Prostate gland (tissue), 2 donors: ENCODE measurements at regions not wholly inside any gene's neighbourhood (a gene's known extent, or its start where the extent isn't known, plus 50 kb on each side); places are given as distances from the start of the nearest gene placed in this dataset.

Source experiments
- DNase-seq: peaks from one replicate; pipeline ENCODE4 v3.0.0-alpha.2; 2019; ENCODE audit warnings: low spot score
- H3K27ac ChIP-seq, 2 donors: fragments of 200-600 bp; sonication (generic); 2 replicates each; pipeline ENCODE4 v1.5.1; 2017 to 2019
- H3K27me3 ChIP-seq: fragments of 200-600 bp; sonication (generic); replicated peaks from 2 replicates; pipeline ENCODE4 v1.5.1; 2019; ENCODE audit not compliant: insufficient read depth
- H3K36me3 ChIP-seq, 2 donors: fragments of 200-600 bp; sonication (generic); 1 replicate in 1 of 2; 2 replicates in 1 of 2; pipeline versions ENCODE4 v1.5.1 to v1.8.1; 2017 to 2019
- H3K4me1 ChIP-seq: fragments of 200-600 bp; sonication (generic); replicated peaks from 2 replicates; pipeline ENCODE4 v1.5.1; 2019
- H3K4me3 ChIP-seq, 2 donors: fragments of 200-600 bp; sonication (generic); 2 replicates each; pipeline ENCODE4 v1.5.1; 2017 to 2019
- H3K9me3 ChIP-seq: fragments of 200-600 bp; sonication (generic); 2 replicates; pipeline ENCODE4 v1.5.1; 2017
- CTCF ChIP-seq, 4 experiments: fragments of 200-600 bp in 2 of 4; fragments of 450-650 bp in 2 of 4; sonication (generic) in 2 of 4; IDR thresholded peaks; 1 replicate in 3 of 4; 2 replicates in 1 of 4; pipeline ENCODE4 v1.5.1; 2016 to 2019; ENCODE audit warnings: antibody characterized with exemption in 4 of 4, mild to moderate bottlenecking in 2 of 4, moderate library complexity in 2 of 4
- POLR2A ChIP-seq: fragments of 450-650 bp; IDR thresholded peaks from one replicate; pipeline ENCODE4 v1.6.1; 2016; ENCODE audit warnings: antibody characterized with exemption, mild to moderate bottlenecking
- POLR2AphosphoS5 ChIP-seq: sonication (generic); formaldehyde crosslinking; IDR thresholded peaks from one replicate; pipeline ENCODE4 v1.6.1; 2017; ENCODE audit warnings: antibody characterized with exemption
- WGBS: methylation state at CpG from one replicate; pipeline ENCODE4 v1.1.5; 2018; 5-methylcytosine and 5-hydroxymethylcytosine counted together
- intact Hi-C: fragments of 100-400 bp; cut with DNase I; formaldehyde crosslinking; loops from one replicate; pipeline ENCODE4 v1.14.2; 2022

GRCh38 chr7:19982841-19983835 is 209.7 kb upstream of the TMEM196 start:
- peak; percentile 9 for DNase-seq
- Histone ChIP-seq H3K36me3 (no peaks in the 10 kb centered on the region), H3K4me1 (no peaks in the 10 kb centered on the region), H3K27me3 (no peaks in the 10 kb centered on the region), H3K27ac (no peak overlapping the region), H3K9me3 (no peaks in the 10 kb centered on the region), H3K4me3 (no peak overlapping the region)
- intact Hi-C loops: loop anchor here (10.0 kb wide), 2 partner anchors 192 to 612 kb away; no protein-coding TSS in a partner anchor
- 63% methylated on average over 6 of the region's 6 CpGs for WGBS
- peak in 2 of 4 experiments; percentile 23 to 28 for TF ChIP-seq CTCF (IDR thresholded peaks at IDR 0.05)
- TF ChIP-seq POLR2A: no peak

GRCh38 chr7:19973581-19973980 is 200.2 kb upstream of the TMEM196 start:
- H3K9me3 ChIP-seq: no peaks in the 10 kb centered on the region
- no peak for TF ChIP-seq POLR2AphosphoS5
- no peak for TF ChIP-seq POLR2A
- no peak for TF ChIP-seq CTCF (IDR thresholded peaks at IDR 0.05)
- intact Hi-C loops: no loop called here
- no peak overlapping the region for H3K27ac ChIP-seq
- no peak overlapping the region for H3K4me3 ChIP-seq
- no peaks in the 10 kb centered on the region for H3K36me3 ChIP-seq
- 96% methylated on average over 2 of the region's 2 CpGs for WGBS
- no peaks in the 10 kb centered on the region for H3K4me1 ChIP-seq
- DNase-seq: no peak
- H3K27me3 ChIP-seq: no peaks in the 10 kb centered on the region

- Histone ChIP-seq H3K9me3 (no peaks in the 10 kb centered on the region), H3K27me3 (no peaks in the 10 kb centered on the region), H3K4me1 (no peaks in the 10 kb centered on the region), H3K36me3 (no peaks in the 10 kb centered on the region), H3K4me3 (no peak overlapping the region), H3K27ac (no peak overlapping the region)
- no peak for DNase-seq
- TF ChIP-seq POLR2A (no peak), POLR2AphosphoS5 (no peak), CTCF (IDR thresholded peaks at IDR 0.05) (no peak)
- whole genome bisulfite sequencing: 89% methylated on average over 1 of the region's 1 CpG
- intact Hi-C loops: no loop called here
Observed at GRCh38 chr7:19972876-19973275, 199.5 kb upstream of the TMEM196 start.

GRCh38 chr7:19971956-19972355 is 198.5 kb upstream of the TMEM196 start:
- no peaks in the 10 kb centered on the region for H3K4me1 ChIP-seq
- no peak overlapping the region for H3K27ac ChIP-seq
- TF ChIP-seq CTCF (IDR thresholded peaks at IDR 0.05) (no peak), POLR2AphosphoS5 (no peak)
- no peak overlapping the region for H3K4me3 ChIP-seq
- 85% methylated on average over 2 of the region's 2 CpGs for WGBS
- no peak for DNase-seq
- intact Hi-C loops: no loop called here
- H3K36me3 ChIP-seq: no peaks in the 10 kb centered on the region
- no peaks in the 10 kb centered on the region for H3K27me3 ChIP-seq
- H3K9me3 ChIP-seq: no peaks in the 10 kb centered on the region

GRCh38 chr7:19970514-19970913 is 197.1 kb upstream of the TMEM196 start:
- H3K27ac ChIP-seq: no peak overlapping the region
- intact Hi-C loops: no loop called here
- no peak for DNase-seq
- no peaks in the 10 kb centered on the region for H3K9me3 ChIP-seq
- no peaks in the 10 kb centered on the region for H3K27me3 ChIP-seq
- H3K36me3 ChIP-seq: no peaks in the 10 kb centered on the region
- H3K4me3 ChIP-seq: no peak overlapping the region
- H3K4me1 ChIP-seq: no peaks in the 10 kb centered on the region
- TF ChIP-seq POLR2A: no peak
- TF ChIP-seq POLR2AphosphoS5: no peak
- TF ChIP-seq CTCF (IDR thresholded peaks at IDR 0.05): no peak
